ENCODE measurements at regions not wholly inside any gene's neighbourhood (a gene's known extent, or its start where the extent isn't known, plus 50 kb on each side); places are given as distances from the start of the nearest gene placed in this dataset.
A peak's percentile ranks its signal among the peaks of the same experiment; 100 is the strongest.

DNA sequence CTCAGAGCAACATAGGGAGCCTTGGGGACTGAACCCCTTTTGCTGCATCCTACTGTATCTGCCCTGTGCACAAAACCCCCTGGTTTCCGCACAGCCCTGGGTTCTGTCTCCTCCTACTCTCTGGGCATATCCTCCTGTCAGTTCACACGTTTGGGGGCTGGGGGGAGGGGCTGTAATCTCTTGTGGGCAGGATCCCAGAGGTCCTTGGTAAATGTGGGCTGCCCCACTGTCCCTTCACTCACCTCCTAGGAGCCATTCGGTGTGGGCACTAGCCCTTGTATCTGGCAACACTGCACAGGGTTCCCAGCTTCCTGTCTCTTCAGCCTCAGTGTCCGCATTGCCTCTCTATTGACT is 271.8 kb upstream of the DMAC1 start:
- H3K9me3 ChIP-seq: no peaks in the 10 kb centered on the region
- no peaks in the 10 kb centered on the region for H3K4me1 ChIP-seq
- ATAC-seq: no peak
- intact Hi-C loops (cut with DNase I): no loop called here
- no peak for TF ChIP-seq CTCF (IDR thresholded peaks at IDR 0.05)
- H3K27me3 ChIP-seq: no peaks in the 10 kb centered on the region
- no peaks in the 10 kb centered on the region for H3K36me3 ChIP-seq
- no peak overlapping the region for H3K4me3 ChIP-seq
- no peak overlapping the region for H3K27ac ChIP-seq
- DNase-seq: no peak

GRCh38 chr9:8070779-8071444 is 271.3 kb upstream of the DMAC1 start:
- H3K9me3 ChIP-seq: no peaks in the 10 kb centered on the region
- intact Hi-C loops (cut with DNase I): no loop called here
- H3K27me3 ChIP-seq: no peaks in the 10 kb centered on the region
- H3K4me3 ChIP-seq: no peak overlapping the region
- no peak for TF ChIP-seq CTCF (IDR thresholded peaks at IDR 0.05)
- no peaks in the 10 kb centered on the region for H3K4me1 ChIP-seq
- peak in 1 of 4 donors; percentile 34 for DNase-seq
- H3K27ac ChIP-seq: no peak overlapping the region
- no peak for ATAC-seq
- no peaks in the 10 kb centered on the region for H3K36me3 ChIP-seq

DNA sequence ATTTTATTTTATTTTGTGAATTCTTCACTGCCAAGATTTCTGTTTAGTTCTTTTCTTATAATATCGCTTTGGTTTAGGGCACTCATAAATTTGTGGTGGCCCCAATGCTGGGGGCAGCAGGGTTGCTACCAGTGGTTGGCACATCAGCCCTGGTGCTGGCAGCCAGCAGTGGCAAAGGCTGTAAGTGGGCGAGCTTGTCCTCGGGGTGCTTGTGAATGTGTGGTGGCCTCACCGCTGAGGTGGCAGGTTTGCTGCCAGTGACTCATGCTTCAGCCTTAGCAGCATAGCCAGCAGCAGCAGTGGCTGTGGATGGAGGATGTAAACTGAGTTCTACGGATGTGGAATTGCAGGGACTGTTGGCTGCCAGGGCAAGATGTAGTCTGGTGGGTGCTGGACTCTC is 262.9 kb upstream of the DMAC1 start:
- ATAC-seq: no peak
- Histone ChIP-seq H3K36me3 (no peaks in the 10 kb centered on the region), H3K4me1 (no peaks in the 10 kb centered on the region), H3K27ac (no peak overlapping the region), H3K27me3 (no peaks in the 10 kb centered on the region), H3K9me3 (peaks cover 0 to 4% of the 10 kb centered on the region in 2 donors), H3K4me3 (no peak overlapping the region)
- intact Hi-C loops (cut with DNase I): no loop called here
- peak in 1 of 4 donors; percentile 65 for DNase-seq
- TF ChIP-seq CTCF (IDR thresholded peaks at IDR 0.05): no peak

- peaks cover 0 to 17% of the 10 kb centered on the region in 2 donors for H3K9me3 ChIP-seq
- intact Hi-C loops (cut with DNase I): no loop called here
- DNase-seq (peak in 1 of 4 donors; percentile 17), ATAC-seq (no peak)
- H3K27ac ChIP-seq: no peak overlapping the region
- no peaks in the 10 kb centered on the region for H3K27me3 ChIP-seq
- no peaks in the 10 kb centered on the region for H3K4me1 ChIP-seq
- no peak overlapping the region for H3K4me3 ChIP-seq
- TF ChIP-seq CTCF (IDR thresholded peaks at IDR 0.05): no peak
- no peaks in the 10 kb centered on the region for H3K36me3 ChIP-seq
These were observed 253.9 kb upstream of the DMAC1 start for GRCh38 chr9:8053501-8053900.

DNA sequence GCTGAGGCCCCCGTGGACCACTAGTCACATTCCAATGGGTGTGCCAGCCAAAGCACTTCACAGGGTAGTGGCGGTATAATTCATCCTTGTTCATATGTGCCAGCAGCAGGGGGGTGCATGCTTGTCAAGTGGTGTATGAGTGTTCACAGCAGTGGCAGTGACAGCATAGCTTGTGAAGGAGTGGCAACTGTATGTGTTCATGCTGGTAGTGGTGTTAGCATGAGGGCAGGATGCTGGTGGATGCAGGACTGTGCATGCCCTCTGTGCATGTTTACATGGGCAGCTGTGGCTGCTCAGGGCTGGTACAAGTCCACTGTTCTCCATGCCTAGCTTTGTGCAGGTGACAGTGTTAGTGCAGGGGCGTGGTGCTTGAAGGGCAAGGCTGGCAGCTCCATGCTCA is 253.4 kb upstream of the DMAC1 start:
- no peak for ATAC-seq
- no peak for TF ChIP-seq CTCF (IDR thresholded peaks at IDR 0.05)
- no peak for DNase-seq
- Histone ChIP-seq H3K4me3 (no peak overlapping the region), H3K4me1 (no peaks in the 10 kb centered on the region), H3K9me3 (peaks cover 0 to 21% of the 10 kb centered on the region in 2 donors), H3K27me3 (no peaks in the 10 kb centered on the region), H3K27ac (no peak overlapping the region), H3K36me3 (no peaks in the 10 kb centered on the region)
- intact Hi-C loops (cut with DNase I): no loop called here

Data from left lung (tissue), 4 donors.